ENCODE measurements at regions not wholly inside any gene's neighbourhood (a gene's known extent, or its start where the extent isn't known, plus 50 kb on each side); places are given as distances from the start of the nearest gene placed in this dataset.
"Not testable (repeated sequence)": the region's sequence is repeated elsewhere in the genome, so short reads cannot be mapped to it uniquely, and the experiment has no call there.

- H3K4me3 ChIP-seq = no peak overlapping the region
- no peak for TF ChIP-seq CTCF (IDR thresholded peaks at IDR 0.05)
- DNase-seq (ENCODE audit: low spot score) = no peak
- no peak overlapping the region for H3K27ac ChIP-seq
Measured at GRCh38 chr12:86719381-86719780, 463.2 kb upstream of the MGAT4C start.

GRCh38 chr12:86713121-86713520, 456.9 kb upstream of the MGAT4C start:
- no peak for TF ChIP-seq CTCF (IDR thresholded peaks at IDR 0.05)
- H3K27ac ChIP-seq = peak overlapping the region in 1 of 2 donors; percentile 63
- H3K4me3 ChIP-seq = no peak overlapping the region
- DNase-seq (ENCODE audit: low spot score) = no peak

GRCh38 chr12:86712425-86712843, 456.2 kb upstream of the MGAT4C start:
- no peak overlapping the region for H3K4me3 ChIP-seq
- TF ChIP-seq CTCF (IDR thresholded peaks at IDR 0.05) = no peak
- no peak for DNase-seq (ENCODE audit: low spot score)
- H3K27ac ChIP-seq = peak overlapping the region; percentile 47 to 63

GRCh38 chr12:86711731-86712130, 455.5 kb upstream of the MGAT4C start:
- H3K27ac ChIP-seq = no peak overlapping the region
- no peak for TF ChIP-seq CTCF (IDR thresholded peaks at IDR 0.05)
- no peak for DNase-seq (ENCODE audit: low spot score)
- H3K4me3 ChIP-seq = no peak overlapping the region

- DNase-seq (ENCODE audit: low spot score) = no peak
- Histone ChIP-seq H3K4me3 (no peak overlapping the region), H3K27ac (no peak overlapping the region)
- TF ChIP-seq CTCF (IDR thresholded peaks at IDR 0.05) = no peak
Measured at GRCh38 chr12:86710109-86710508, 453.9 kb upstream of the MGAT4C start.

GRCh38 chr12:86709017-86709416, 452.8 kb upstream of the MGAT4C start:
- not testable (repeated sequence) for H3K27ac ChIP-seq; DNase-seq (ENCODE audit: low spot score)

GRCh38 chr12:86698641-86698980, 442.4 kb upstream of the MGAT4C start:
- H3K4me3 ChIP-seq = no peak overlapping the region
- H3K27ac ChIP-seq = no peak overlapping the region
- DNase-seq (ENCODE audit: low spot score) = no peak
- TF ChIP-seq CTCF (IDR thresholded peaks at IDR 0.05) = no peak

More at GRCh38 chr12:86709017-86709416, 452.8 kb upstream of the MGAT4C start:
- H3K4me3 ChIP-seq = not testable (repeated sequence)

Measured in coronary artery (tissue), 2 donors.